Fibroblast of upper back skin (primary cell): ENCODE measurements at regions not wholly inside any gene's neighbourhood (a gene's known extent, or its start where the extent isn't known, plus 50 kb on each side); places are given as distances from the start of the nearest gene placed in this dataset.
A peak's percentile ranks its signal among the peaks of the same experiment; 100 is the strongest.

Experiments used
- DNase-seq: peaks from one replicate; pipeline ENCODE4 v3.0.0-alpha.2; 2013

- DNase-seq: no peak
These were observed 344.9 kb downstream of the EFNA5 start for GRCh38 chr5:107325866-107326265.

- DNase-seq: no peak
These were observed 345.9 kb downstream of the EFNA5 start for GRCh38 chr5:107324809-107325208.

GRCh38 chr5:107324071-107324470 is 346.7 kb downstream of the EFNA5 start:
- no peak for DNase-seq

- no peak for DNase-seq
These were observed 347.2 kb downstream of the EFNA5 start for GRCh38 chr5:107323536-107323935.

- DNase-seq: peak; percentile 53
These were observed 347.8 kb downstream of the EFNA5 start for GRCh38 chr5:107322936-107323335.

- no peak for DNase-seq
These were observed 348.8 kb downstream of the EFNA5 start for GRCh38 chr5:107321906-107322305.

- no peak for DNase-seq
These were observed 349.9 kb downstream of the EFNA5 start for GRCh38 chr5:107320846-107321245.

GRCh38 chr5:107320376-107320775 is 350.4 kb downstream of the EFNA5 start:
- peak; percentile 11 for DNase-seq

- DNase-seq: peak; percentile 35
These were observed 350.8 kb downstream of the EFNA5 start for GRCh38 chr5:107319901-107320300.

- no peak for DNase-seq
These were observed 356.4 kb downstream of the EFNA5 start for GRCh38 chr5:107314330-107314729.

- no peak for DNase-seq
These were observed 356.8 kb downstream of the EFNA5 start for GRCh38 chr5:107313921-107314320.

GRCh38 chr5:107313098-107313497 is 357.6 kb downstream of the EFNA5 start:
- DNase-seq: no peak

- DNase-seq: no peak
These were observed 360.6 kb downstream of the EFNA5 start for GRCh38 chr5:107310181-107310580.

GRCh38 chr5:107306594-107306993 is 364.1 kb downstream of the EFNA5 start:
- no peak for DNase-seq

- DNase-seq: no peak
These were observed 364.7 kb downstream of the EFNA5 start for GRCh38 chr5:107306002-107306401.

GRCh38 chr5:107304684-107305083 is 366.1 kb downstream of the EFNA5 start:
- no peak for DNase-seq

GRCh38 chr5:107303171-107303968 is 367.4 kb downstream of the EFNA5 start:
- DNase-seq: no peak

GRCh38 chr5:107302441-107302840 is 368.3 kb downstream of the EFNA5 start:
- DNase-seq: no peak

- DNase-seq: no peak
These were observed 368.7 kb downstream of the EFNA5 start for GRCh38 chr5:107301999-107302398.

- no peak for DNase-seq
These were observed 369.9 kb downstream of the EFNA5 start for GRCh38 chr5:107300721-107301327.

- DNase-seq: no peak
These were observed 374.2 kb downstream of the EFNA5 start for GRCh38 chr5:107296572-107296971.

- no peak for DNase-seq
These were observed 374.8 kb downstream of the EFNA5 start for GRCh38 chr5:107295914-107296313.

- DNase-seq: no peak
These were observed 376.1 kb downstream of the EFNA5 start for GRCh38 chr5:107294669-107295068.

- no peak for DNase-seq
These were observed 376.6 kb downstream of the EFNA5 start for GRCh38 chr5:107294211-107294550.
